Psoas muscle (tissue), 7 donors: ENCODE measurements at regions not wholly inside any gene's neighbourhood (a gene's known extent, or its start where the extent isn't known, plus 50 kb on each side); places are given as distances from the start of the nearest gene placed in this dataset.

Experiments used
- ATAC-seq, 4 donors: fragments of 200-7000 bp; cut with Tn5 transposase; one replicate each; pipeline ENCODE4 v1.9.1; 2020; ENCODE audit warnings: moderate library complexity in 3 of 4, mild to moderate bottlenecking in 2 of 4
- DNase-seq, 2 donors: peaks; one replicate each; pipeline ENCODE4 v3.0.0-alpha.2; 2020
- H3K27ac ChIP-seq: fragments of 200-600 bp; one replicate; pipeline ENCODE4 v1.8.0; 2022
- H3K27me3 ChIP-seq, 3 donors: fragments of 200-600 bp in 1 of 3; one replicate each; pipeline versions ENCODE4 v1.6.1 to v1.8.0; 2013 to 2022; ENCODE audit warnings: low read length in 2 of 3, mild to moderate bottlenecking in 2 of 3, moderate library complexity in 1 of 3; ENCODE audit not compliant: insufficient read depth in 3 of 3
- H3K36me3 ChIP-seq, 2 donors: fragments of 200-600 bp in 1 of 2; one replicate each; pipeline versions ENCODE4 v1.6.1 to v1.8.0; 2013 to 2022; ENCODE audit warnings: low read depth in 1 of 2, mild to moderate bottlenecking in 1 of 2, moderate library complexity in 1 of 2; ENCODE audit not compliant: insufficient read depth in 1 of 2
- H3K4me1 ChIP-seq: fragments of 200-600 bp; one replicate; pipeline ENCODE4 v1.8.0; 2022
- H3K4me3 ChIP-seq: fragments of 200-600 bp; one replicate; pipeline ENCODE4 v1.8.0; 2022; ENCODE audit warnings: mild to moderate bottlenecking
- H3K9me3 ChIP-seq: fragments of 200-600 bp; one replicate; pipeline ENCODE4 v1.8.0; 2022
- CTCF ChIP-seq: fragments of 200-600 bp; IDR thresholded peaks from one replicate; pipeline ENCODE4 v1.8.0; 2022; ENCODE audit warnings: antibody characterized with exemption
- WGBS, 3 donors: extraction: QIAGEN DNeasy Blood & Tissue Kit; methylation state at CpG; one replicate each; pipeline versions ENCODE4 v1.1.6 to v1.1.7; 2013; 5-methylcytosine and 5-hydroxymethylcytosine counted together
- intact Hi-C, 2 donors: fragments of 100-400 bp; cut with DNase I; formaldehyde crosslinking; loops; one replicate each; pipeline versions ENCODE4 v1.11.0 to v1.14.2; 2022
- donor health status: healthy with polysubstance abuse.
- donor health status: DM: no; HTN: no; CAD: no; lungs with moderate emphysema.
- donor health status: Bipolar disorder and iron deficiency.
- donor health status: healthy.
- donor health status: DM: yes; HTN: yes; CAD: no.
- donor health status: DM: no; HTN: no; CAD: no.
- donor health status: DM: yes; HTN: yes; CAD: no.

- Histone ChIP-seq H3K4me1 (peaks cover 6% of the 10 kb centered on the region), H3K9me3 (no peaks in the 10 kb centered on the region), H3K4me3 (peak overlapping the region; percentile 56), H3K36me3 (no peaks in the 10 kb centered on the region), H3K27ac (peak overlapping the region; percentile 61), H3K27me3 (no peaks in the 10 kb centered on the region)
- DNase-seq: peak; percentile 70 to 88
- TF ChIP-seq CTCF: peak; percentile 78
- ATAC-seq: peak; percentile 79 to 92 (median 83)
- intact Hi-C loops: loop anchor here (2.0 to 10.0 kb wide), 4 partner anchors 96 to 447 kb away; no protein-coding TSS in a partner anchor
- 17 to 19% (median 18%) methylated on average over 16 of the region's 16 CpGs for WGBS, 3 donors
Measured at GRCh38 chr5:133868946-133869518, 99.4 kb downstream of the C5orf15 start.

- Histone ChIP-seq H3K4me1 (peaks cover 6% of the 10 kb centered on the region), H3K36me3 (no peaks in the 10 kb centered on the region), H3K9me3 (no peaks in the 10 kb centered on the region), H3K27me3 (no peaks in the 10 kb centered on the region), H3K27ac (no peak overlapping the region), H3K4me3 (no peak overlapping the region)
- DNase-seq (peak in 1 of 2 donors; percentile 26), ATAC-seq (no peak)
- WGBS, 3 donors: 83 to 91% (median 86%) methylated on average over 10 of the region's 10 CpGs
- TF ChIP-seq CTCF: no peak
- intact Hi-C loops: loop anchor here (2.0 to 10.0 kb wide), 4 partner anchors 95 to 446 kb away; no protein-coding TSS in a partner anchor
Measured at GRCh38 chr5:133867851-133868545, 100.4 kb downstream of the C5orf15 start.

GRCh38 chr5:133867341-133867740 is 101.1 kb downstream of the C5orf15 start:
- H3K36me3 ChIP-seq: no peaks in the 10 kb centered on the region
- DNase-seq: peak in 1 of 2 donors; percentile 12
- 83 to 91% (median 87%) methylated on average over 4 of the region's 4 CpGs for WGBS, 3 donors
- H3K9me3 ChIP-seq: no peaks in the 10 kb centered on the region
- intact Hi-C loops: loop anchor here in 1 of 2 donors (5.0 to 10.0 kb wide), 2 partner anchors 313 to 445 kb away; no protein-coding TSS in a partner anchor
- H3K27ac ChIP-seq: no peak overlapping the region
- no peaks in the 10 kb centered on the region for H3K27me3 ChIP-seq
- no peak for TF ChIP-seq CTCF
- peaks cover 6% of the 10 kb centered on the region for H3K4me1 ChIP-seq
- no peak overlapping the region for H3K4me3 ChIP-seq
- ATAC-seq: no peak

GRCh38 chr5:133866903-133867245 is 101.6 kb downstream of the C5orf15 start:
- Histone ChIP-seq H3K9me3 (no peaks in the 10 kb centered on the region), H3K4me3 (no peak overlapping the region), H3K27me3 (no peaks in the 10 kb centered on the region), H3K27ac (no peak overlapping the region), H3K36me3 (no peaks in the 10 kb centered on the region), H3K4me1 (peaks cover 6% of the 10 kb centered on the region)
- intact Hi-C loops: loop anchor here in 1 of 2 donors (5.0 to 10.0 kb wide), 2 partner anchors 312 to 445 kb away; no protein-coding TSS in a partner anchor
- 79% methylated on average over 3 of the region's 3 CpGs for WGBS, 3 donors
- ATAC-seq (no peak), DNase-seq (peak in 1 of 2 donors; percentile 6)
- TF ChIP-seq CTCF: no peak
